Stimulated activated CD4-positive, alpha-beta T cell treated with anti-CD3 and anti-CD28 coated beads, Interleukin-15, amount 100 ng/mL, for 24 hours (primary cell): ENCODE measurements at regions not wholly inside any gene's neighbourhood (a gene's known extent, or its start where the extent isn't known, plus 50 kb on each side); places are given as distances from the start of the nearest gene placed in this dataset.

Source experiments
- DNase-seq: peaks from one replicate; pipeline ENCODE4 v3.0.0-alpha.2; 2020

DNA sequence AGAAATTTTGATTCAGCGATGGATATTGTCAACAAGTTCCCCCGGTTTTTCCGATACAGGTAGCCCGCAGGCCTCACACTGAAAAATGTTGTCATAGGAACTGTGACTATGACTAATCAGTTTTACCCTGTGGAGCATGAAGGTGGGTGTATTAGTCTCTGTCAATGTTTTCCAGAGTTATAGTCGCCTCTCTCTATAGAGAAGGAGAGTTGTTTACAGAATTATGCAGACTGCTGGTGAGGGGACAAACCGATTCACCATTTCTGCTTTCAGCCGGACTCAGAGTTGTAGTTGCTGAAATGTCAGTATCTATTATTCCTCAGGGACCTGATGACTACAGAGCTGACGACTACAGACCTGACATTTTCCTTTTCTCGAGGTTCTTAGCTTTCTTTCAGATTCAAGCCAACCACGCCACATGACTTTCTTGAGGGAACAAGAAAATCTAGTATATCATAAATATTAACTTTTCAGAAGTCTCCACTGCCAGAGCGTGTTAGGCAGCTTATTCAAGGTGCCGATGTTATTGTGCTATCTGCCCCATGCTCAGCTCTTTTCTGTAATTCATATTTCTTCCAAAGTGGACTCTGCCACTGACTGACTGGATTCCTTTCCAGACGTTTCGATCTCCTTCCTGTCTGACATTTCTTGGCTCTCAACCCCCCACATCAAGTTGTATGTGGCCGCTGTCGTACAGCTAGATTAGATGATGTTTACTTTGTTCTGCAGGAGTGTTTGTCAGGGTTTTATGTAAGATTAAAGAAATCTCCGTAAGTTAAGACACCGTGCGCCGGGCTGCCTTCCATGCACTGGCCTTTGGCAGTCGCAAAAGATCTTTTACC lies 178.1 kb downstream of the FGF1 start:
- DNase-seq = peak; percentile 29

GRCh38 chr5:142506756-142507155 lies 179.1 kb downstream of the FGF1 start:
- DNase-seq = peak; percentile 7

- DNase-seq = no peak
These were observed 179.8 kb downstream of the FGF1 start for GRCh38 chr5:142506046-142506445.

DNA sequence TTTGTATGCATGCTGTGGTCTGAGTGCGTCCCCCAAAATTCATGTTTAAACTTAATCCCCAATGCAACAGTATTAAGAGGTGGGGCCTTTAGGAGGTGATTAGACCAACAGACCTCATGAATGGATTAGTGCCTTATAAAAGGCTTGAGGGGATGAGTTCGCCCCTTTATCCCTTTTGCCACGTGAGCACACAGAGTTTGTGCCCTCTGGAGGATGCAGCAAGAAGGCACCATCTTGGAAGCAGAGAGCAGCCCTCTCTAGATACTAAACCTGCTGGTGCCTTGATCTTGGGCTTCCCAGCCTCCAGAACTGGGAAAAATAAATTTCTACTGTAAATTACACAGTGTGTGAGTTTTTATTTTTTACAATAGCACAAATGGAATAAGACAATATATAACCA lies 177.1 kb upstream of the SPRY4 start:
- no peak for DNase-seq

DNA sequence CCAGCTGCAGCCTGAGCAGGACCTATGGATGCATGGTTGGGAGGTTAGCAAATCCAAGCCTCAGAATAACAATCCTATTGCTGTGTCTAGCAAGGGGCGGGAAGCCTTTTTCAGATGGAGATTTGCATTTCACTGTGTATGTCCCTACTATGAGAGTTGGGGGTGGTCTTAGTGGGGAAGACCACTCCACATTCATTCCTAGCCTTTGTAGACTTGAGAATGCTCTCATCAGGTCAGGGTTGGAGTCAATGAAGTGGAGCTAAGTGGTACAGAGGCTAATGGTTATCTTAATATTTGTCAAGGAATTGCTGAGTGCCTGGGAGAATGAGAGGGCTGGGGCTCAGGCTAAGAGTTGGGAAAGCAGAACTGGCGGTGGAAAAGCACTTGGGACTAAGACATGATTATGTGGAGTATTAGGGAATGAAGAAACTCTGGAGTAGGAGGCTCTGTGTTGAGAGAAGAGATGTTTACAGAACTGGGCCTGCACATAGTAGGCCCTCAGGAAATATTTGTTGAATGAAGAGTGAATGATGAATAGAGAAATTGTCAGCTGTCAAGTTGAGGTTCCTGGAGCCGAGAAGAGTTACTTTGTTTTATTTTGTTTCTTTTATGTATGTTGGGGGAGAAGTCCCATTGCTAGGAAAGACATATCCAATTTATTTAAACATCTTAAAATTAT lies 175.5 kb upstream of the SPRY4 start:
- DNase-seq = no peak

GRCh38 chr5:142499591-142500226 lies 174.9 kb upstream of the SPRY4 start:
- no peak for DNase-seq

- no peak for DNase-seq
These were observed 173.5 kb upstream of the SPRY4 start for GRCh38 chr5:142498298-142498697.

GRCh38 chr5:142495531-142495930 lies 170.7 kb upstream of the SPRY4 start:
- DNase-seq = no peak

DNA sequence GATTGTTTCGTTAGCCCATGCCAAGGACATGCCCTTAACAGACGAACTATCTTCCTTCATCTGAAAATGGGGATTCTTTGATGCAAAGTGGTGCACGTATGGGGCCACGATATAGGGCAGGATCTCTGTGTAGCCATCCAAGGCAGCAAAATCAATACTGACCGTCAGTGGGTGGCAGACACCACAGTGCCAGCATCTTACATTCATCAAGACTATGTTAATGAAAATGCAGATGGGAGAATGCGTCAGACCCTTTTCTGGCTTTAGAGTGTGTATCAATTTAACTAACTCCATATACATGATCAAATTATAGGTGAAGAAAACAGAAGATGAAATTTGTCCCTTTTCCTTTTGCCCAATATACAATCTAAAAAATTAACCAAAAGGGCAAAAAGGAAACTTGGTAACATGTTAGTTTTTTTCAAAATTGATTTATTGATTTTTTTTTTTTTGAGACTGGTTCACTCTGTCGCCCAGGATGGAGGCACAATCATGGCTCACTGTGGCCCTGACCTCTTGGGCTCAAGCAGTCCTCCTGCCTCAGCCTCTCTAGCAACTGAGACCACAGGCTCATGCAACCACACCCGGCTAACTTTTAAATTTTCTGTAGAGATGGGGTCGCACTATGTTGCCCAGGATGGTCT lies 169.2 kb upstream of the SPRY4 start:
- no peak for DNase-seq

DNA sequence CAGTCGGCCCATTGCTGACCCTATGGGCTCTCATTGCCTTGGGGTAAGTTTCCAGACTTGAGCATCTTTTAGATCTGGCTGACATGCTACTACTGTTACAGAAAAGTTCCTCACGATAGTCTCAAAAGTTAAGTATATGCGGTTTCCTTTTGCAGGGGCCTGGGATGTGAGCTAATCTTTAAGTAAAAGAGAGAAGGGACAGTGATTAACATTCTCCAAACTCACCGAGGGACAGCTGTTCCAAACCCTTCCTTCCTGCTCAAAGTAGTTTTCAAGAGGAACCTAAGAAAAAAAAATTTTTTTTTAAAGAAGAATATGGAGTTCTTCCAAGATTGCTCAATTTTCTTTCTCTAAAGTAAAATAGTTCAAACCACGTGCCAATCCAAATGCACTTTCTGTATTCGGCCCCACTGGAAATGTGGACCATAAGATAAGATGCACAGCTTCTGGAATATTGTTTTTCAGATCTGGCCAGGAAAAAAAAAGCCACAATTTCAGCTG lies 168.0 kb upstream of the SPRY4 start:
- DNase-seq = no peak

- DNase-seq = no peak
These were observed 166.9 kb upstream of the SPRY4 start for GRCh38 chr5:142491679-142492078.

DNA sequence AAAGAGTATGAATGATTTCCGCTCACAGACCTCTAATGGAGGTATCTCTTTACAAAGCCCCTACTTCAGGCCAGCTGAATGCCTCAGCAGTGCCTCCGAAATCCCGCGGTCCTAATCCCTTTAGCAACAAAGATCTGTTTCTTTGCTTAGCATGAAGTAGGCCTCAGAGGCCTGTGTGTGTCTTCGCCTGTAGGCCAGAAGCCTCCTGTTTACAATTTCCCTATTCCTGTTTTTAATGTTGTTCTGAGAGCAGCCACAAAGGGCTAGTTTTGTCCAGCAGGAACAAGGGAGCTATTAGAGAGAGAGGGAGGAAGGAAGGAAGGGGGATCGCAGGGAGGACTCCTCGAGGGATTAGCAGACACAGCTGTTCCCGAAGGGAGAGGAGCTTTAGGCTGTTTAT lies 166.4 kb upstream of the SPRY4 start:
- DNase-seq = no peak

- no peak for DNase-seq
These were observed 161.8 kb upstream of the SPRY4 start for GRCh38 chr5:142486581-142486980.

DNA sequence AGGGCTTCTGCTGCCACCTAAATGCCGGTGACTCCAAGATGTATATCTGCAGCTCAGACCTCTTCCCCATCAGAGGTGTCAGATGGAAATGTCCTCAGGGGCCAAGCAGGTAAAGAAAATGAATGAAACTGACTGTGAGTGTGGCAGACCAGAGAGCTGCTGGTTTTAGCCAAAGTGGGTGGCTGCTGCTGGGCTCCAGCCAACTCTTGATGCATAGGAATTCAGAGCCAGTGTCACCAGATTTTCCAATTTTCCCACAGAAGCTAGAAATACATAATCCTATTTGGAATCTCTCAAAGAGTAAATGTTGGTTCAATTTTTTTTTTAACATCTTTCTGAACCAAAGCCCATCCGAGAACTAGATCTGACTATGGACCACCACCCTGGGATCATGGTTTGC lies 161.2 kb upstream of the SPRY4 start:
- no peak for DNase-seq

GRCh38 chr5:142484821-142485387 lies 160.1 kb upstream of the SPRY4 start:
- no peak for DNase-seq

- DNase-seq = no peak
These were observed 157.4 kb upstream of the SPRY4 start for GRCh38 chr5:142482207-142482606.

DNA sequence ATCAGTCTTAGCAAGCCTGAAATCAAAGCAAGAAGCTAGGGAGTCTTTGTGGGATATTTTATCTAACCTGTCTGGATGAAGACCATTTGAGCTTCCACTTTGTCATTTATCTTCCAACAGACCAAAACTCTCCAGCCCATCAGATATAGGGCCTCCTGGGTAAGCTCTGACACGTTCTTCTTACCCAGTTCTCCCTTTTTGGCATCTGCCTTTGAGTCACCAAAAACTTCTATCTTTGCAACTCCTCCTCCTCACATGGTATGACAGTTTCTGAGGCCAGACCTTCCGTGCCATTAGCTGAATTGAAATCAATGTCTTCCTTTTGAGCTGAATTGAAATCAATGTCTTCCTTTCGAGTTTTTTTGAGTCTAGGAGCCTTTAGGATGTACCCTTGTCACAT lies 156.6 kb upstream of the SPRY4 start:
- no peak for DNase-seq

DNA sequence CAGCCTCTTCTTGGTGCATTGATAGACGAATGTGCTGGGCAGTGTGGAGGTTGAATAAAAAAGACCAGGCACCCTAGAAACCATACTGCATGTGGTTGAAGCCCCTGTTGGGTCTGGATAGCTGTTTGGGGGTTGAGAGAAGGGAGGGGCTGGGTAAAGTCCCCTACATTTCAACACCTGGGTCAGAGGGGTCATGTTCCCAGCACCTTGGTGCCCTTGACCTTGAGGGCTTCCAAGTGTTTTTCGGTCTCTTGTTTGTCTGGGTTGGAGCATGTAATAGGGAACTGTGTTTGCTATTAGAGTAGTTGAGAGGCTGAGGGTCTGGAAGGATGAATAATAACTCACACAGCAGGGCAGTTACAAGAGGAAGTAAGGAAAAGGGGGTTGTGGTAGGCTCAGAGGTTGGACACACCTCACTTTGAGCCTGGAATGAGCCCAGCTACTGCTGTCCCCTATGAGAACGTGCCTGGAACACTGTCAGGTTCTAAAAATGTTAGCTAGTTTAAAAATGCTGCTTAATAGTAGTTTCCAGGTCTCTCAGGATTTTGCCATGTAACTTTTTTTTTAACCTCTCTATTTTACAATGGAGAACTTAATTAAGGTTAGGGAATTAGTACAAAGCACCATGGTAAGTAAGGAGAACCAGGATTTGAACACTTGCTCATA lies 155.2 kb upstream of the SPRY4 start:
- DNase-seq = no peak

GRCh38 chr5:142479150-142479549 lies 154.3 kb upstream of the SPRY4 start:
- no peak for DNase-seq

GRCh38 chr5:142478113-142478512 lies 153.3 kb upstream of the SPRY4 start:
- DNase-seq = no peak

DNA sequence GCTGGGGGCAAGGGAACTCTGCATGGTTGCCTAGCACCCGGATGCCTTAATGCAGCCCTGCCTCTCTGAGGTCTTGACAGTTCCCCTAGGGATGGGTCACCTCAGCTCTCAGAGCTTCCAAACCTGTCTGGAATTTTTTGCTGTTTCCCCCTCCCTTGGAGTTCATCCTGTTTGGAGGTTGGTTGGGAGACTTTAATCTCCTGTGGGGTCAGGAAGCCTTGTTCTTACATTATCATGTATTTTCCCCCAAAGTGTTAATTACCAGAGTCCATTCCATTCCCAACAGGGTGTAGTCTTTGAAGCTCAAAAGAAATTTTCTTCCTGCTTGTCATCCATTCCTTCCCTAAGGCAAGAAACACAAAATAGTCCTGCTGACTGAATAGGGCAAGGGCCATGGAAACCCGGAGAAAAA lies 150.3 kb upstream of the SPRY4 start:
- no peak for DNase-seq

DNA sequence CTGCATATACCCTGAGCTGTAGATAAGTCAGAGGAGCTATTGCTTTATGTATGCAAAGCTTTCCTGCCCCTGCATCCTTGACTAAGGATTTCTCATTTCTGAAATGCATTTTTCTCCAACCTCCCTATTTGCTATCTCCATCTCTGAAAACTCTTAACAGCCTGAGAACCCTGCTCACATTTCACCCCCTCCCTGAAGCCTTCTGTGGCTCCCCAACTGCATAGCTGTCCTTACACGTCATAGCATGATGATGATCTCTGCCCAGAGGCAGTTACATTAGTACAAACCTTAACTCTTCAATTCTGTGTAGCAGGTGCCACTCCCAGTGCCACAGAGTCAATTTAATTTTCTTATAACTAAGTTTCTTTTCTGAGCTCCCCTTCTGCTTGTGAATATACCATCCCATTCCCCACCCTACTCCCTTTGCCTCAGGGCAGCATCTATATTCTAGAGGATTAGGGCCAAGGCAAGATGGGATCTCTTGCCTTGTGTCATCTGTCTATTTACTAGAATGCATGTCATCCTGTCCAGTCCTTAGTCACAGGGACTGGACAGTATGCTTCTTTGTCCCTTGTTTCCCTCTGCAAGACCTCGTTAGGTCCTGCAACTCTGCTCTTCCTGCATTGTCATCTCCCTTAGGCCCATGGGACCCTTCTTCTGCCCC lies 149.7 kb upstream of the SPRY4 start:
- no peak for DNase-seq
